ENCODE measurements at regions not wholly inside any gene's neighbourhood (a gene's known extent, or its start where the extent isn't known, plus 50 kb on each side); places are given as distances from the start of the nearest gene placed in this dataset.

- TF ChIP-seq, protein P1, sequence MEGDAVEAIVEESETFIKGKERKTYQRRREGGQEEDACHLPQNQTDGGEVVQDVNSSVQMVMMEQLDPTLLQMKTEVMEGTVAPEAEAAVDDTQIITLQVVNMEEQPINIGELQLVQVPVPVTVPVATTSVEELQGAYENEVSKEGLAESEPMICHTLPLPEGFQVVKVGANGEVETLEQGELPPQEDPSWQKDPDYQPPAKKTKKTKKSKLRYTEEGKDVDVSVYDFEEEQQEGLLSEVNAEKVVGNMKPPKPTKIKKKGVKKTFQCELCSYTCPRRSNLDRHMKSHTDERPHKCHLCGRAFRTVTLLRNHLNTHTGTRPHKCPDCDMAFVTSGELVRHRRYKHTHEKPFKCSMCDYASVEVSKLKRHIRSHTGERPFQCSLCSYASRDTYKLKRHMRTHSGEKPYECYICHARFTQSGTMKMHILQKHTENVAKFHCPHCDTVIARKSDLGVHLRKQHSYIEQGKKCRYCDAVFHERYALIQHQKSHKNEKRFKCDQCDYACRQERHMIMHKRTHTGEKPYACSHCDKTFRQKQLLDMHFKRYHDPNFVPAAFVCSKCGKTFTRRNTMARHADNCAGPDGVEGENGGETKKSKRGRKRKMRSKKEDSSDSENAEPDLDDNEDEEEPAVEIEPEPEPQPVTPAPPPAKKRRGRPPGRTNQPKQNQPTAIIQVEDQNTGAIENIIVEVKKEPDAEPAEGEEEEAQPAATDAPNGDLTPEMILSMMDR (conservative IDR thresholded peaks at IDR 0.05 in 1 of 2, IDR thresholded peaks at IDR 0.05 in 1 of 2; ENCODE audit: extremely low read depth in 1 of 2, insufficient read depth in 1 of 2, low read depth in 1 of 2, low read length in 2 of 2) = no peak
- TF ChIP-seq EZH2 (IDR thresholded peaks at IDR 0.05; ENCODE audit: borderline replicate concordance, low read length) = no peak
Observed at GRCh38 chr2:16321256-16321655, 344.4 kb downstream of the CYRIA start.
